Neural progenitor cell (in vitro differentiated cells): ENCODE measurements at regions not wholly inside any gene's neighbourhood (a gene's known extent, or its start where the extent isn't known, plus 50 kb on each side); places are given as distances from the start of the nearest gene placed in this dataset.

Experiments
- DNase-seq: peaks from one replicate; pipeline ENCODE4 v3.0.0-alpha.2; 2016; ENCODE audit warnings: low spot score
- H2AFZ ChIP-seq: fragments of 200-600 bp; sonication (generic); replicated peaks from 2 replicates; pipeline ENCODE4 v1.6.1; 2016; ENCODE audit warnings: antibody characterized with exemption
- H3F3A ChIP-seq: fragments of 200-600 bp; sonication (generic); 2 replicates; pipeline ENCODE4 v1.6.1; 2016; ENCODE audit warnings: antibody characterized with exemption, low read depth
- H3K27ac ChIP-seq: fragments of 200-600 bp; sonication (generic); 2 replicates; pipeline ENCODE4 v1.5.1; 2016; ENCODE audit warnings: mild to moderate bottlenecking
- H3K27me3 ChIP-seq: fragments of 200-600 bp; sonication (generic); 2 replicates; pipeline ENCODE4 v1.6.1; 2016; ENCODE audit warnings: mild to moderate bottlenecking, moderate library complexity
- H3K36me3 ChIP-seq: fragments of 200-600 bp; sonication (generic); 2 replicates; pipeline ENCODE4 v1.5.1; 2016
- H3K4me1 ChIP-seq: fragments of 200-600 bp; sonication (generic); 2 replicates; pipeline ENCODE4 v1.6.1; 2016; ENCODE audit warnings: mixed run types
- H3K4me2 ChIP-seq: fragments of 200-600 bp; sonication (generic); 2 replicates; pipeline ENCODE4 v1.6.1; 2016
- H3K4me3 ChIP-seq: fragments of 200-600 bp; sonication (generic); 2 replicates; pipeline ENCODE4 v1.5.1; 2016
- H3K79me2 ChIP-seq: fragments of 200-600 bp; sonication (generic); 2 replicates; pipeline ENCODE4 v1.6.1; 2016; ENCODE audit warnings: low read depth
- H3K9ac ChIP-seq: fragments of 200-600 bp; sonication (generic); 2 replicates; pipeline ENCODE4 v1.6.1; 2016
- H3K9me3 ChIP-seq: fragments of 200-600 bp; sonication (generic); 2 replicates; pipeline ENCODE4 v1.5.1; 2016; ENCODE audit warnings: low read depth
- H4K20me1 ChIP-seq: fragments of 200-600 bp; sonication (generic); 2 replicates; pipeline ENCODE4 v1.6.1; 2016; ENCODE audit warnings: low read depth
- H3K27ac Mint-ChIP-seq: 3 replicates; pipeline ENCODE4 v1.8.0; 2021; ENCODE audit warnings: mixed read lengths
- H3K27me3 Mint-ChIP-seq: 2 replicates; pipeline ENCODE4 v1.8.0; 2022; ENCODE audit warnings: low read depth, mild to moderate bottlenecking, inconsistent platforms, moderate library complexity, mixed read lengths; ENCODE audit not compliant: insufficient read depth
- H3K36me3 Mint-ChIP-seq: 3 replicates; pipeline ENCODE4 v1.8.0; 2021; ENCODE audit warnings: mixed read lengths
- H3K4me1 Mint-ChIP-seq: 3 replicates; pipeline ENCODE4 v1.8.0; 2021; ENCODE audit warnings: mixed read lengths
- H3K4me3 Mint-ChIP-seq: 3 replicates; pipeline ENCODE4 v1.8.0; 2021; ENCODE audit warnings: mild to moderate bottlenecking, moderate library complexity, mixed read lengths
- H3K9me3 Mint-ChIP-seq: 3 replicates; pipeline ENCODE4 v1.8.0; 2020; ENCODE audit warnings: mixed read lengths
- CTCF ChIP-seq: fragments of 200-600 bp; sonication (generic); IDR thresholded peaks from 2 replicates; pipeline ENCODE4 v1.5.1; 2017; ENCODE audit warnings: antibody characterized with exemption, mild to moderate bottlenecking
- EZH2 ChIP-seq: fragments of 200-600 bp; sonication (generic); IDR thresholded peaks from 2 replicates; pipeline ENCODE4 v1.6.1; 2017; ENCODE audit warnings: antibody characterized with exemption, mild to moderate bottlenecking, moderate library complexity
- EZH2phosphoT487 ChIP-seq: fragments of 200-600 bp; sonication (generic); IDR thresholded peaks from 2 replicates; pipeline ENCODE4 v1.6.1; 2017; ENCODE audit warnings: antibody characterized with exemption

GRCh38 chr16:27691721-27692120 lies 141.8 kb downstream of the KATNIP start:
- Histone ChIP-seq H3K4me3 (no peak overlapping the region), H3F3A (no peaks in the 10 kb centered on the region), H3K4me2 (no peak overlapping the region), H2AFZ (no peak overlapping the region), H4K20me1 (no peaks in the 10 kb centered on the region), H3K79me2 (no peaks in the 10 kb centered on the region), H3K9ac (no peak overlapping the region), H3K36me3 (no peaks in the 10 kb centered on the region), H3K27me3 (no peaks in the 10 kb centered on the region), H3K4me1 (no peaks in the 10 kb centered on the region), H3K9me3 (no peaks in the 10 kb centered on the region), H3K27ac (no peak overlapping the region)
- H3K27ac Mint-ChIP-seq, result no peak overlapping the region
- DNase-seq, result no peak
- no peaks in the 10 kb centered on the region for H3K27me3 Mint-ChIP-seq
- H3K9me3 Mint-ChIP-seq, result no peaks in the 10 kb centered on the region
- H3K36me3 Mint-ChIP-seq, result peaks cover 2% of the 10 kb centered on the region
- no peaks in the 10 kb centered on the region for H3K4me1 Mint-ChIP-seq
- TF ChIP-seq EZH2 (no peak), CTCF (no peak), EZH2phosphoT487 (no peak)
- H3K4me3 Mint-ChIP-seq, result no peak overlapping the region

GRCh38 chr16:27692576-27692975 lies 142.6 kb downstream of the KATNIP start:
- H3K4me3 Mint-ChIP-seq, result no peak overlapping the region
- no peak for TF ChIP-seq CTCF
- no peak for TF ChIP-seq EZH2phosphoT487
- TF ChIP-seq EZH2, result no peak
- Histone ChIP-seq H3K27me3 (no peaks in the 10 kb centered on the region), H3K9me3 (no peaks in the 10 kb centered on the region), H3K27ac (no peak overlapping the region), H3K9ac (no peak overlapping the region), H4K20me1 (no peaks in the 10 kb centered on the region), H3K36me3 (no peaks in the 10 kb centered on the region), H2AFZ (no peak overlapping the region), H3K4me2 (no peak overlapping the region), H3F3A (no peaks in the 10 kb centered on the region), H3K4me1 (no peaks in the 10 kb centered on the region), H3K4me3 (no peak overlapping the region), H3K79me2 (no peaks in the 10 kb centered on the region)
- DNase-seq, result no peak
- H3K27me3 Mint-ChIP-seq, result no peaks in the 10 kb centered on the region
- H3K4me1 Mint-ChIP-seq, result no peaks in the 10 kb centered on the region
- H3K27ac Mint-ChIP-seq, result no peak overlapping the region
- peaks cover 4% of the 10 kb centered on the region for H3K36me3 Mint-ChIP-seq
- no peaks in the 10 kb centered on the region for H3K9me3 Mint-ChIP-seq

GRCh38 chr16:27695161-27695560 lies 145.2 kb downstream of the KATNIP start:
- no peak for DNase-seq
- Histone ChIP-seq H3K27me3 (no peaks in the 10 kb centered on the region), H3K9ac (no peak overlapping the region), H3K4me1 (peaks cover 4% of the 10 kb centered on the region), H2AFZ (no peak overlapping the region), H3K9me3 (no peaks in the 10 kb centered on the region), H3K27ac (no peak overlapping the region), H4K20me1 (peaks cover 6% of the 10 kb centered on the region), H3K36me3 (no peaks in the 10 kb centered on the region), H3K4me2 (no peak overlapping the region), H3K79me2 (no peaks in the 10 kb centered on the region), H3F3A (no peaks in the 10 kb centered on the region), H3K4me3 (no peak overlapping the region)
- Mint-ChIP-seq H3K27ac (no peak overlapping the region), H3K27me3 (no peaks in the 10 kb centered on the region), H3K4me3 (no peak overlapping the region), H3K9me3 (no peaks in the 10 kb centered on the region), H3K36me3 (peaks cover 6% of the 10 kb centered on the region), H3K4me1 (peaks cover 9% of the 10 kb centered on the region)
- TF ChIP-seq EZH2, result no peak

- H3K27me3 ChIP-seq, result no peaks in the 10 kb centered on the region
- H3K4me2 ChIP-seq, result peak overlapping the region; percentile 35
- no peaks in the 10 kb centered on the region for H3K79me2 ChIP-seq
- TF ChIP-seq CTCF (peak; percentile 85), EZH2phosphoT487 (no peak), EZH2 (no peak)
- Mint-ChIP-seq H3K36me3 (peaks cover 6% of the 10 kb centered on the region), H3K27ac (no peak overlapping the region), H3K4me3 (no peak overlapping the region), H3K9me3 (no peaks in the 10 kb centered on the region), H3K27me3 (no peaks in the 10 kb centered on the region), H3K4me1 (peaks cover 30% of the 10 kb centered on the region)
- no peak overlapping the region for H2AFZ ChIP-seq
- no peaks in the 10 kb centered on the region for H3K9me3 ChIP-seq
- peak; percentile 85 for DNase-seq
- H3K36me3 ChIP-seq, result no peaks in the 10 kb centered on the region
- no peak overlapping the region for H3K9ac ChIP-seq
- H4K20me1 ChIP-seq, result peaks cover 6% of the 10 kb centered on the region
- no peak overlapping the region for H3K27ac ChIP-seq
- peaks cover 4% of the 10 kb centered on the region for H3K4me1 ChIP-seq
- H3K4me3 ChIP-seq, result no peak overlapping the region
- H3F3A ChIP-seq, result no peaks in the 10 kb centered on the region
These were observed 148.3 kb downstream of the KATNIP start for GRCh38 chr16:27698266-27698665.
